SHP77 (cell line): ENCODE measurements at regions not wholly inside any gene's neighbourhood (a gene's known extent, or its start where the extent isn't known, plus 50 kb on each side); places are given as distances from the start of the nearest gene placed in this dataset.
A peak's percentile ranks its signal among the peaks of the same experiment; 100 is the strongest.

Experiments used
- DNase-seq, 2 experiments: peaks; one replicate each; lab custom pipeline; 2025; lab: John Stamatoyannopoulos, UW

DNA sequence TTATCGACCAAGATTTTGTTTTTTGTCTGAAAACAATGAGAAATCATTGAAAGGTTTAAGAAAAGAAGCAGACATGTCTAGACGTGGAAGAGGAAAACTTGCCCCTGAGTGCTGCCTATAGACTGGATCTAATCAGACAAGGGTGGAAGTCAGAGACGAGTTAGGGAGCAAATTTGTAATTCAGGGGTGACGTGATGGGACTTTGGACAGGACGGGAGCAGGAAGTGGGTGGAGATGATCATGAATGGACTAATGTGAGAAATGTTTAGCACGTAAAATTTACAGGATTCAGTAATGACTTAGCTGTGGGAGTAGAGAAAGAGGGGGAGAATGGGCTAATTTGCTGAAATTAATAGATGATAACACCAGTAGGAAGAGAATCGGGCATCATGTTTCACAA, 117.0 kb upstream of the EPHA4 start:
- no peak for DNase-seq

DNA sequence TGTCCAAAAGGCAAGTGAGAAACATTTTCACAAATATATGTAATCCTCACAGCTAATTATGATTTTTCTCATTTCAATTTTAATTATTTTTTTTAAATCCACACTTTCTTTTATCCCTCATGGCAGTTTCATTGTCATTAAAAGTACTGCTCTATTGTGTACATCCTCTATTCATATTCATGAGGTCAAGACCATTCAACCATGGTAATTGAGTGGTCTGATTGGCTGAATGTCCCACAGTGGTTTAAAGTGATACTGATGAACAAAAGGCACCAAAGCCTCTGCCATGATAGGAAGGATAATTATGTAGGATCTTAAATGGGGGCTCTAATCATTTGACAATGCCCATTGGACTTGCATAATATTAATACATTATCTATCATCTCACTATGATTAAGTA, 108.4 kb upstream of the EPHA4 start:
- DNase-seq = no peak

DNA sequence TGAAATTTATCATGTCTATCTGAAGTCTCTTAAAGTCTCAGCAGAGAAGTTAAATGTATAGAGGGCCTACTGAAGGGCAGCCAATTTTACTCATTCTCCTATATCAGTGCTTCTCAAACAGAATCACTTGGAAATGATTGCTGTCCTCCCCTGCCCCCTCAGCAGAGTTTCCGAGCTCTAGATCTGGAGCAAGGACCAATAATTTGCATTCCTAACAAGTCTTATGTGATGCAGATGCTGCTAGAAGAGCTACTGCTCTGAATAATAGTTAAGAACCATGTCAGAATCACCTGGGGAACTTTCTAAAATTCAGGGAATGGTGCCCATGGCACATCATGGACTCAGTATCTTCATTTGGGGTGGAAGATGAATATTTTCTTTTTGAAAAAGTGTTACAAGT, 105.6 kb upstream of the EPHA4 start:
- DNase-seq = no peak

DNA sequence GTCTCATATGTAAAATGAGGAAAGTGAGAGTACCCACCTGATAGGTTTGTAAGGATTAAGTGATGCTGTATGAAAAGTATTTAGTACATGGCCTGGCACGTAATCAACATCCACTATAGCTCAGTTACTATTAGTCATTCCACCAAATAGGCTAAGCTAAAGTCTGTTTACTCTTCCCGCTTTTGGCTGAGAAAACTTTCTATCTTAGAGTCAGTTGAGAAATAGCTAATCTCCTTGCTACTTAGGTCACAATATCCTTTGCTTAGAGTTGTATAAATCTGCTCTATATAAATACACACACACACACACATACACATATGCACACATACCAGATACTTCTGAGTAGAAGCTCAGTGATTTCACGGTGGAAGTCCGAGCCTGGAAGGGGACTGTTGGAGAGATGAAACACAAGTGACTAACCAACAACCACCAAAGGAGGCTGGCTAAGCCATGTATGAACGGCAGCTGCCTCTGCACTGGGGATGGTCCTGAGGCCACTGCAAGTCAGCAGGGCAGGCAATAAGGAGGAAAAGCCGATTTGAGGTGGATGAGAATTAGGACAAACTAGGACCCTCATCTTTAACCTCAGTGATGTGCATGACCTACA, 104.6 kb upstream of the EPHA4 start:
- DNase-seq = peak in 1 of 2 experiments; percentile 23

GRCh38 chr2:221675201-221675908, 103.3 kb upstream of the EPHA4 start:
- DNase-seq = no peak

- DNase-seq = no peak
Observed at GRCh38 chr2:221674446-221674845, 102.3 kb upstream of the EPHA4 start.

DNA sequence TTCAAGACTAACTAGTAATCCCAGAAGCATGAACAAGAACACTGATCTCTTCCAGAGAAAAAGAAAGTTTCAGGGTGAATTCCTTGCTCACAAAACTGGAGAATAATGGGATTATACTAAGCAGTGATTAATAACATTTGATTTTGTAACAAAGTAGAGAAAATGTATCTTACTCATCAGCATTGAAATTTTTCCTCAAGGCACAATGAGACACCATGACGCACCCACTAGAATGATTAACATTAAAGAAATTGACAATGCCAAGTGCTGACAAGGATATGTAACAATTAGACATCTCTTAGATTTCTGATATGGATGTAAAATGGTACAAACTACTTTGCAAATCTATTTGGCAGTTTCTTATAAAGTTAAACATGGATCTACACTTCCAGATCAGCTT, 101.1 kb upstream of the EPHA4 start:
- no peak for DNase-seq

GRCh38 chr2:221671515-221671914, 99.4 kb upstream of the EPHA4 start:
- no peak for DNase-seq

DNA sequence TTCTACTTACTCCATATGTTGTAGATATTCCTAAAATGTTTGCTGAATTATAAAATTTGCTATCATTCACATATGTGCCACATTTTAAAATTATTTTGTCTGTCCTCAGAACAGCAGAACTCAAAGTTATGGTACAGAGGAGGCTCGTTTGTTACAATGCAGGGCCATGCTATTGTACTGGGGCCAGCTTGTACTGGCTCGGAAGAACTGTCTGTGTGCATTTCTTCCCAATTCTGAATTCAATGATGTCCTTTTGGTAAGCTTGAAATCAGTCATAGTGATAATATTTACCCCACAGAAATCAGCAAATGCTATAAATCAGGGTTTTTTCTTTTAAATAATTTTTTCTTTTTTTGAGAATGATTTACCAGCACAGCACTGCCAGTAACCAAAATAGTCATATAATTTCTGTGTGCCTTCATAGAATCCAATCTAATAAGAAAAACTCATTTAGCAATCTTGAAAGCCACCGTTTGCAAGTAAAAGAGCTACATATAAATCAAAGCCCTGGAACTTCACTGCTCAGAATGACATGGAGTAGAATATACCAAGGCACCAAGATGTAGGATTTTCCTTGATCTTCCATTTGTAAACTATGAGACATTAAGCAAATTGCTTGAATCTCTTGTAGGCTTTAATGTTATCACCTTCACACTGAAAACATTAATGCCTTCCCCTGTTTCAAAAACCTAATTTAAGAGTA, 90.7 kb upstream of the EPHA4 start:
- DNase-seq = no peak

- DNase-seq = no peak
Observed at GRCh38 chr2:221657806-221658205, 85.7 kb upstream of the EPHA4 start.

DNA sequence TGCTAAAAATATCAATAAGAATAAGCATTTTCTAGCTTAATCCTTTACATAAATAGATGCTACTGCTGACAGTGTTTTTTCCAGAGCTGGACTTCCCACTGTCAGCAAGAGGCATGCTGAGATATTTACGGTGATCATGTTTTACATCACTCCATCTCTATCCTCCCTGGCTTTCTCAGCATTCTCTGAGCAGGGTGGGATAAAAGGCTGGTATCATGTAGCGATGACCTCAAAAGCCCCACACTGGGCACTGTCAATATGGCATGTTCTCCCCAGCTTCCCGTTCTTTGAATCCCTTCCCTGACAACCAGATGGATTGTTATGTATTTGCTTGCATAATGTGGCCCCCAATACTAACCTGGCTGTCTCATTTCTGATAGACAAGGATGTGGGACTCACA, 83.2 kb upstream of the EPHA4 start:
- DNase-seq = no peak

GRCh38 chr2:221653182-221653581, 81.1 kb upstream of the EPHA4 start:
- no peak for DNase-seq

DNA sequence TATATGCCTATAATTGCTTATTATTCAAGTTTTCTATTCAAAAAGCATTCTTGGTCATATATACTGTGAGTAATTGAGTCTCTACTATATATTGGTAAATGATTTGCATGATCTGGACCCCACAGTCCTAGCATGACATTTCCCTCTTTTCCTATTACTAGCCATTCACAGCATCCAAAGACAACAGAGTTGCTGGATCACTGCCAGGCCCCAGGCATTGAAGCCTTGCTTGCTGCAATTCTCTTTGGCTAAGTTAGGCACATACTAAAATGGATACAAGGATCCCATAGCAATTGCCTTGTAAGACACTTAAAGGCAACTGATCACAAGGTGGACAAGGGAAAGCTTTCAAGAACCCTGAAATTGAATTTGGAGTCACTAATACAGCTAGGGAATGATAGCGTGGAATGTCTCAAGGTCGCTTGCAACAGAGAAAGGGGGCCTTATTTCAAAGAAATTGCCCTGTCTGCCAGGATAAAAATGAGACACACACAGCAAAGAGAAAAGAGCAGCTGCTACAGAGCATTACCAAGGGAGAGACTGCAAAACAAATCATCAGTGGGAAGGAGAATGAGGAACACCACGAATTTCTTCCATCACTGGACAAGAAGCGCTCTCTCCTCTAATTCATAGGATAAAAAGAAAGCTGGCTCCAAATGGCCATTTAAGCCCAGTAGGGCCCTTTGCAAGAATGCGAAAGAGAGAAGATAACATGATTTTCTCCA, 77.1 kb upstream of the EPHA4 start:
- peak; percentile 42 to 68 for DNase-seq

DNA sequence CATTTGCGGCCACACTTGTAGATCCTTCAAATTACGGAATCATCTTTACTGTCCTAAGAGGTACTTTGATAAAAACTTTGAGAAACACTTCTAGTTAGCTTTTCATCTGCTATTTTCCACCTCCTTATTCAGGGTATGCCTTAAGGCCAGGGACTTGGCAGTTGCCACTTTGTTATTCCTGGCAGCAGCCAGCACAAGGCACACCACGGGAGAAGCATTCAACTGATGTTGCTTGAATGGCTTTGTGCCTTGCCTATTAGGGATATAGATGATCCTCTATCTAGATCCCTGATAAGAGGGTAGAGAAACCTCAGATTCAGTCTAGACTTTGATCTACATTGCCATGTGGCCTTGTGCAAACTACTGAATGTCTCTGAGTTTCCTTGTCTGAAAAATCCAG, 70.3 kb upstream of the EPHA4 start:
- no peak for DNase-seq

GRCh38 chr2:221641181-221641871, 69.2 kb upstream of the EPHA4 start:
- no peak for DNase-seq

- no peak for DNase-seq
Observed at GRCh38 chr2:221640686-221641085, 68.6 kb upstream of the EPHA4 start.

- no peak for DNase-seq
Observed at GRCh38 chr2:221637851-221638250, 65.7 kb upstream of the EPHA4 start.

GRCh38 chr2:221635949-221636348, 63.8 kb upstream of the EPHA4 start:
- DNase-seq = peak; percentile 14 to 15

DNA sequence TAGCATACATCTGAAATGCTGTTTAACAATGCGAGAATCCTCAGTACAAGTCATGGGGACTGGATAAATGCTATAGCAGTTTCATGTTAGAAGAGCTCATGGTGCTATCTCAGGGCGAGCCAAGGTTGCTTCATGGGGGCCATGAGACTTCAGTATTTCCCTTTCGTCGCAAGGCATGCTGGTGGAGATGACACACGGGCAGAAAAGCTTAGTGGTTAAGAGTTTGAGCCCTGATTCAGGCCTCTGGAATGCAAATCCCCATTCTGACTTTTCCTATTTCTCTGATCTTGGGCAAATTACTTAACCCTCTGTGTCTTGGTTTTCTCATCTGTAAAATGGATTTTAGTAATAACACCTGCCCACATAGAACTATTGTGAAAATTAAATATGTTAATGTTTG, 57.4 kb upstream of the EPHA4 start:
- DNase-seq = no peak

DNA sequence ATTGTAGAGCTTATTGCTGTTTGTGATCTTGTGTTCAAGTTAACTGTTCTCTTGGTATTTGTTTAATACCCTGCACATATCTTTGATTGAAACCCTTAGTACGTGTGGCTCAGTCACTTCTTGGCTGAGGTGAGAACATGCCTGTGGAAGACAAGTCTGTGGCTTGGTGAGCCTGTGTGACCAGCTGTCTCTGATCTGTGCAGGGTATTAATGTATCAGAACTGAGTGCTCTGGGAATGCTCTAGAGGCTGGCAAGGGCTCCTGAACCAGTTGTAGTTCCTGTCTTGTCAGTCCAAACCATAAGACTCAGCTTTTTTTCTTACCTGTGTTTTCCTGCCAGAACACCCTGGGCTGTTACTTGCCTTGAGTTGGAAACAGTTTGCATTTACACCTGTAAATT, 52.4 kb upstream of the EPHA4 start:
- DNase-seq = no peak
